ENCODE measurements at regions not wholly inside any gene's neighbourhood (a gene's known extent, or its start where the extent isn't known, plus 50 kb on each side); places are given as distances from the start of the nearest gene placed in this dataset.

DNA sequence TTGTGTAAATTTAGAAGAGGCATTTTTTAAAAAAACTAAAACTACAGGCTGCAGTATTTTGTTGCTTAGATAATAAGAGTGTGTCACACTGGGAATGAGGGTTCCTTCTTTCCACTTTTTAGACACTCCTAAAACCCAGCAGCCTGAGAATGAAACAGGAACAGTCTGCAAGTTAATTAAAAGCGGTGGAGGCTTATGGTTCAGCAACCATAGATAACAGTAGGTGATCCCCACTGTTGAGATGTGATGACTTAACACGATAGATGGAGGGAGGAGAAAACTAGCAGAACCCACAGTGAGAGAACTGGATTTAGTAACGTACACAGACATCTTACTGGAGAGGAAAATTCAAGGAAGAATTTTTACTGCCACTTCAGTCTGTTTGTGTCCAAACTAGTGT lies 767.3 kb downstream of the C4orf33 start:
- TF ChIP-seq POLR2AphosphoS5 (IDR thresholded peaks at IDR 0.05) (no peak), CTCF (IDR thresholded peaks at IDR 0.05) (no peak)

Measured in gastroesophageal sphincter (tissue), 3 donors.